Dendritic cell treated with granulocyte-macrophage colony-stimulating factor and Interleukin-4, amounts not matched to agents 40 ng/mL and 50 ng/mL, for 4 days (primary cell): ENCODE measurements at regions not wholly inside any gene's neighbourhood (a gene's known extent, or its start where the extent isn't known, plus 50 kb on each side); places are given as distances from the start of the nearest gene placed in this dataset.
"Not testable (repeated sequence)": the region's sequence is repeated elsewhere in the genome, so short reads cannot be mapped to it uniquely, and the experiment has no call there.

Experiments
- H3K27ac Mint-ChIP-seq: one replicate; pipeline ENCODE4 v1.8.0; 2022; ENCODE audit warnings: mild to moderate bottlenecking, mixed read lengths
- H3K27me3 Mint-ChIP-seq: one replicate; pipeline ENCODE4 v1.8.0; 2022; ENCODE audit warnings: mild to moderate bottlenecking, mixed read lengths
- H3K36me3 Mint-ChIP-seq: one replicate; pipeline ENCODE4 v1.8.0; 2022; ENCODE audit warnings: low read depth, mixed read lengths
- H3K4me1 Mint-ChIP-seq: one replicate; pipeline ENCODE4 v1.8.0; 2022; ENCODE audit warnings: low read depth, mixed read lengths
- H3K4me3 Mint-ChIP-seq: one replicate; pipeline ENCODE4 v1.8.0; 2022; ENCODE audit warnings: mild to moderate bottlenecking, moderate library complexity, mixed read lengths
- H3K9me3 Mint-ChIP-seq: one replicate; pipeline ENCODE4 v1.8.0; 2022; ENCODE audit warnings: mixed read lengths
- intact Hi-C: fragments of 100-400 bp; cut with micrococcal nuclease; formaldehyde crosslinking; loops from one replicate; pipeline ENCODE4 v1.15.0; 2022

DNA sequence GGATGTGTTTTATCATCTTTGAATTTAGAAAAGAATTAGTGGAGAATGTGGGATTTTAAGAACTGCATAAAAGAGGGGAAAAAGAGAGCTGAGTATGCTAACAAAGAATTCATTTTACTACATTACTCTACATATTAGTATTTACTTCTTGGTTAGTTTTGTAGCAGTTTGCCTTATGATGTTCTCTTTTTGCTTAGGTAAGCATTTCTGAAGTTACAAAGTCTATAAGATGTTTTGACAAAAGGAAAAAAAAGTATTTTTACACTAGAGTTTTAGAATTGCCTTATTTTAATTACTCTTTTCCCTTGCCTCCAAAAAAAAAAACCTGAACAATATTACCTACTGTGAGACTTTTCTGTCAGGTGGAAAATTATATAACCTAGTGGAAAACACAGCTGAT, 739.5 kb upstream of the SLC39A10 start:
- Mint-ChIP-seq H3K9me3 (peaks cover 5% of the 10 kb centered on the region), H3K27me3 (no peaks in the 10 kb centered on the region), H3K4me3 (no peak overlapping the region), H3K36me3 (no peaks in the 10 kb centered on the region), H3K27ac (no peak overlapping the region), H3K4me1 (no peaks in the 10 kb centered on the region)
- intact Hi-C loops, result no loop called here

DNA sequence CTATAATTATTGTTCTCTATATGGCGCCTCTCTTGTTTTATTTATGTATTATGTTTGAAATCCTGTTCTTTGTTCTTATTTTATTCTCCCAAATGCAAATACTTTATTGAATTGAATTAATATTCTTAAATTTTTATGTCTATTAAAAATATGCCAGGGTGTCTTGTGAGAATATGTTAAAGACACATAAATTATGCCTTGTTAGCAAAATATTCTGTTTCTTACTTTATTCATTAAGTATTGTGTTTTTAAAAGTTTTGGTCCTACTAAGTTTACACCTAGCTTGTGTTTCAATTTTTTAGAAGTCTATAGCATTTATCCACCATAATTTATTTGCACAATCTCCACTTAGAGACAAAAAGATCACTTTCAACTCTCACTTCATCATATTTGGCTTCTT, 741.5 kb upstream of the SLC39A10 start:
- H3K4me3 Mint-ChIP-seq, result no peak overlapping the region
- no peaks in the 10 kb centered on the region for H3K27me3 Mint-ChIP-seq
- intact Hi-C loops, result no loop called here
- H3K9me3 Mint-ChIP-seq, result peaks cover 5% of the 10 kb centered on the region
- H3K27ac Mint-ChIP-seq, result no peak overlapping the region
- no peaks in the 10 kb centered on the region for H3K4me1 Mint-ChIP-seq
- H3K36me3 Mint-ChIP-seq, result no peaks in the 10 kb centered on the region

DNA sequence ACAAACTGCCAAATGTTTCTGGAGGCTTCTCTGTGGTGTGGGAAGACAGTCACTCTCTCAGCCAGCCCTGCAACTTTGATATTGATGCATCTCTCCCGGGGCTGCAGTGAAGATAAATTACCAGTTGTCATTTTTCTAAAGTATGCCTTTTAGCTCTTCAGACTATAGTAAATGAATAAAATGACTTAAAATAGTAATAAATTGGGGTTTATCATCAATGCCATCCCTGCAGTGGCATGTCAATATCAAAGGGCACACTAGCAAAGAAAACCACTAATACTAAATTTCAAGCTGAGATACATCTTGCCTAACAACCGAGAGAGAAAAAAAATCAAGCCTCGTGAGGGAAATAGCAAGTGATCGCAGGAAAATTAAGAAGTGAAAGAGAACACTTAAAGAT, 749.5 kb upstream of the SLC39A10 start:
- no peaks in the 10 kb centered on the region for H3K36me3 Mint-ChIP-seq
- H3K27me3 Mint-ChIP-seq, result no peaks in the 10 kb centered on the region
- no peaks in the 10 kb centered on the region for H3K4me1 Mint-ChIP-seq
- intact Hi-C loops, result no loop called here
- peaks cover 18% of the 10 kb centered on the region for H3K9me3 Mint-ChIP-seq
- no peak overlapping the region for H3K27ac Mint-ChIP-seq
- H3K4me3 Mint-ChIP-seq, result no peak overlapping the region

DNA sequence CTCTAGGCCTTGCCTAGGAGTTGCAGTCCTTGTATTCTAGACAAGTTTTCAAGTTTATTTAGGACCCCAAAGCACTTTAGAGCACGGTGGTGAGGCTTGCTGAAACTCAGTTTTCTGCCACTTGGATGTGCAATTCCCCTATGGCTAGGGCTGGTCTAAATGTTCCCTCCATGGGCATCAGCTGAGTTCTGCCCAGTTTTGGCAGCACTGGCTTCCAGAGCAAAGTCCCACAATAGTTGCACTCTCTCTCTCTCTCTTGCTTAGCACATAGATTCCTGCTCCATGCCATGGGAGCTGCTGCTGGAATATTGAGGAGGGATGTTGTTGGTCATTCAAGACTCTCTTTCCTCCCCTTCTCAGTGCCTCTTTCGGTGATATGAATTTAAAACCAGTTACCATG, 760.2 kb upstream of the SLC39A10 start:
- H3K27ac Mint-ChIP-seq, result no peak overlapping the region
- H3K27me3 Mint-ChIP-seq, result no peaks in the 10 kb centered on the region
- intact Hi-C loops, result no loop called here
- peaks cover 27% of the 10 kb centered on the region for H3K9me3 Mint-ChIP-seq
- no peaks in the 10 kb centered on the region for H3K36me3 Mint-ChIP-seq
- H3K4me1 Mint-ChIP-seq, result no peaks in the 10 kb centered on the region
- H3K4me3 Mint-ChIP-seq, result no peak overlapping the region

DNA sequence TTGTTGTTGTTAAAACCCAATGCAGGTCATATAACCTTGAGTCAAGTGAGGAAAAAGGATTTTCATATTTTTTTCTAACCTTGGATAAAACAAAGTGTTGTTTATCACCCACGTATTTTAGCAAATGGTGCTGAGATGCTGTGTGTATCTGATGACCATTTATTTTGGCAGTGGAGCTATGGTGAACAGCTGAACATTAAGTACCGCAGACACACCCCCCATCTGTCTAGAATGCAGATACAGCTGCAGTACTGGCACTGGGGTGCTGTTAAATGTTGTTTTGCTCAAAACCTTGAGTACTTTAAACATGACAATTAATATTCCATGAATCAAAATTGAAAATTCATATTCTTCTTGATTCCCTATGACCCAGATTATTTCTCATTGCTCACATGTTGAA, 773.3 kb upstream of the SLC39A10 start:
- no peaks in the 10 kb centered on the region for H3K36me3 Mint-ChIP-seq
- no peaks in the 10 kb centered on the region for H3K9me3 Mint-ChIP-seq
- intact Hi-C loops, result no loop called here
- no peak overlapping the region for H3K4me3 Mint-ChIP-seq
- H3K27me3 Mint-ChIP-seq, result no peaks in the 10 kb centered on the region
- H3K27ac Mint-ChIP-seq, result no peak overlapping the region
- H3K4me1 Mint-ChIP-seq, result no peaks in the 10 kb centered on the region

DNA sequence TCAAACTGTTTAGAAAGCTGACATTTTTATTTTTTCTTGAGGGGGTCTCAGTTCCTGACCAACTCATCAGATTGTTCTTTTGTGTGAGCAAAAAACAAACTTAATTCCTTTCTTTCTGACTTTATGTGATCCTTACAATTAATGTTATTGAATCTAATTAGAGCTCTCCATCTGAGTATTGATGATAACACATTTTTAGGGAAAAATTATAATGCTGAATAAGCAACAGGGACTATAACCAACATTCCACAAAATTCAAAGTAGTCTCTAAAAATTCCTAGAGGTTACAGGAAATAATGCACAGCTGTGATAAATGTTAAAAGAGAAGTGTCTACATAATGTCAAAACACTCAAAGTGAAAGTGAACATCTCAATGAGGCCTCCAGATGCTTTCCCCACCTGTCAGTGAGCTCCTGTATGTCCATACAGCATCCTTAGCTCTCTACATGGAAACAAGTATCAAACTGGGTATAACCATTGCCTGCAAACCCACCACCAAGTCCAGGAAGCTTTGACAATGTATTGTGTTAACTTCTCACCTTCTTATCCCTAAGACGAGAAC, 786.0 kb upstream of the SLC39A10 start:
- no peaks in the 10 kb centered on the region for H3K36me3 Mint-ChIP-seq
- intact Hi-C loops, result no loop called here
- H3K4me3 Mint-ChIP-seq, result no peak overlapping the region
- H3K27me3 Mint-ChIP-seq, result no peaks in the 10 kb centered on the region
- H3K4me1 Mint-ChIP-seq, result no peaks in the 10 kb centered on the region
- no peak overlapping the region for H3K27ac Mint-ChIP-seq
- no peaks in the 10 kb centered on the region for H3K9me3 Mint-ChIP-seq

DNA sequence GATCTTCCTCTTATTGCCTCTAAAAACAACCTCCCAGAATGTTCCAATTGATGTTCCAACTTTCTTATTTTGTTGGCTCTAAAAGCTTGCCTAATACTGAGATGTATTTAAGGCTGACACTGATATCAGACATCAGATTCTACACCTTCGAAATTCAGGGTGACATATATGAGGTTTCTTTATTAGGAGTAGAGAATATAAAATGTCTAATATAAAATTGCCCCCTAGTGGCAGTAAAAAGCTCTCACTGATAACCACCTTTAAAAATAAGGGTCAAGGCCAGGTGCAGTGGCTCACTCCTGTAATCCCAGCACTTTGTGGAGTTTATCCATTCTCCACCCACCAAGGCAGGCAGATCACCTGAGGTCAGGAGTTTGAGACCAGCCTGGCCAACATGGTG, 789.7 kb upstream of the SLC39A10 start:
- Mint-ChIP-seq H3K4me1 (no peaks in the 10 kb centered on the region), H3K4me3 (no peak overlapping the region), H3K27me3 (no peaks in the 10 kb centered on the region), H3K36me3 (no peaks in the 10 kb centered on the region), H3K9me3 (no peaks in the 10 kb centered on the region), H3K27ac (no peak overlapping the region)
- intact Hi-C loops, result no loop called here

DNA sequence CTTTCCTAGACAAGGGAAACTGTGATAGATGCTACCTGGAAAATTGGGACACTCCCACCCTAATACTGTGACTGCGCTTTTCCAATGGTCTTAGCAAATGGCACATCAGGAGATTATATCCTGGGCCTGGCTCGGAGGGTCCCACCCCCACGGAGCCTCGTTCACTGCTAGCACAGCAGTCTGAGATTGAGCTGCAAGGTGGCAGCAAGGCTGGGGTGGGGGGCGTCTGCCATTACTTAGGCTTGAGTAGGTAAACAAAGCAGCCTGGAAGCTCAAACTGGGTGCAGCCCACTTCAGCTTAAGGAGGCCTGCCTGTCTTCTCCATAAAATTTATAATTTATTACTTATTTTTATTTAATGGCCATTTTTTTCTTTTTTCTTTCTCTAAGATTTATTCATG, 802.1 kb upstream of the SLC39A10 start:
- Mint-ChIP-seq H3K9me3 (peaks cover 18% of the 10 kb centered on the region), H3K4me1 (no peaks in the 10 kb centered on the region), H3K27ac (no peak overlapping the region), H3K27me3 (no peaks in the 10 kb centered on the region), H3K36me3 (no peaks in the 10 kb centered on the region), H3K4me3 (no peak overlapping the region)
- intact Hi-C loops, result no loop called here

DNA sequence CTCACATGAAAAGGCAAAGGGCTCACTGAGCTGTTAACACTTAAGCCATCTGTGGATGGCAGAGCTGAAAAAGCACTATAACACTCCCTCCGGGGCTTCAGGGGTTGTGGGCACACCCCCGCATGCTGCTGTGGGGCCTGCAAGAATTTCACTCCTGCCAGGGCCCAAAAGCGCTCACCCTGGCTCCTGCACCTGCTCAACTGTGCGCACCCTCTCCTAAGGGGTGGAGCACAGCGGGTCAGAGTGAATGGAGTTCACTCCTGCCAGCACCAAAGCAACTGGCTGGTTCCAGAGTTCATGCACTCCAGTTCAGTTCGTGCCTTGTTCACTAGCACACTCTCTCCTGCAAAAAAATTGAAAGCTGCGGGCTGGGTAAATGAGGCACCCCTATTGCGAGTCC, 814.2 kb upstream of the SLC39A10 start:
- Mint-ChIP-seq H3K27me3 (no peaks in the 10 kb centered on the region), H3K36me3 (no peaks in the 10 kb centered on the region), H3K9me3 (peaks cover 28% of the 10 kb centered on the region), H3K4me3 (no peak overlapping the region), H3K4me1 (no peaks in the 10 kb centered on the region), H3K27ac (no peak overlapping the region)
- intact Hi-C loops, result no loop called here

DNA sequence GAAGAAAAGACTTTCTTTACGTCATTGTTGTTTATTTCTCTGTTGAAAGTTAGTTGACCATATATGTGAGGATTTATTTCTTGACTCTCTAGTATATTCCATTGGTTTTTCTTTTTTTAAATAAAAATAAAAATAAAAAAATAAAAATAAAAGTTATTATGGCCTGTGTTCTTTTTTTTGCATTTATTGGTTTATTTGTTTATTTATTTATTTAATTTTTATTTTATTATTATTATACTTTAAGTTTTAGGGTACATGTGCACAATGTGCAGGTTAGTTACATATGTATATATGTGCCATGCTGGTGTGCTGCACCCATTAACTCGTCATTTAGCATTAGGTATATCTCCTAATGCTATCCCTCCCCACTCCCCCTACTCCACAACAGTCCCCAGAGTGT, 822.7 kb upstream of the SLC39A10 start:
- H3K9me3 Mint-ChIP-seq, H3K4me1 Mint-ChIP-seq, H3K36me3 Mint-ChIP-seq, H3K27me3 Mint-ChIP-seq, H3K27ac Mint-ChIP-seq, intact Hi-C loops, H3K4me3 Mint-ChIP-seq: not testable (repeated sequence)

DNA sequence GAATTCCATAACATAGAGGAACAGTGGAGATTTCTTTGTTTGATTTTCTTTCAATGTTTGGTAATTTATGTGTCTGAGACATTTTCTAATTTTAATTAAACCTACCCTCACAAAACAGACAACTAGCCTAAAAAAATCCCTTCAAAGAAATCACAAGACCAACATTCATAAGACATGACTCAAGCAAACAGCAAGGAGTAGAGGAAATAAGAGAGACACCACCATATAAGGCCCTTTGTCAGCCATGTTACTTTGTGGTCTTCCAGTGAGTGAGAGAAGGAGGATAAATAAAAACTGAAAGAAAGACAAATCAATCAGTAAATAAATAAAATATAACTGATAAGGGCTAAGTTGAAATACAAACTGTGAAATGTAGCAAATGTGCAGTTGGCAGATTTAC, 830.8 kb upstream of the SLC39A10 start:
- Mint-ChIP-seq H3K27me3 (no peaks in the 10 kb centered on the region), H3K4me3 (no peak overlapping the region), H3K4me1 (no peaks in the 10 kb centered on the region), H3K36me3 (no peaks in the 10 kb centered on the region), H3K27ac (no peak overlapping the region), H3K9me3 (no peaks in the 10 kb centered on the region)
- intact Hi-C loops, result no loop called here

DNA sequence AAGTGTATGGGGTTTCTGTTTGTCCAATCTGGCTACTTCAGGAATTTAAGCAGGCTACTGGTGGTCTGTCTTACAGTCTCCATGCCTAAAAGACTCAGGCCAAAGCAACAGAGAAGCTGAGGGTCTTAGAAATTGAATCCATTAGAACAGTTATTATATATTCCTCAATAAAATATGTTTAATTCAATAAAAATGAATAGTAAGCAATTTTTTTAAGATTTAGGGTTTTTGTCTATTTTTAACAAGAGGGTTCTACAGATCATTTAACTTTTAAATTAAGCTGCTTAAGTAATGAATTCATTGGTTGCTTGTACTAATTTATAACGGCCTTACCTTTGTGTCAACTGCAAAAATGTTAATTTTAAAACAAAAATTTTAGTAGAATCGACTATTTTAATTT, 832.6 kb upstream of the SLC39A10 start:
- Mint-ChIP-seq H3K4me1 (no peaks in the 10 kb centered on the region), H3K27me3 (no peaks in the 10 kb centered on the region), H3K4me3 (no peak overlapping the region), H3K9me3 (no peaks in the 10 kb centered on the region), H3K36me3 (no peaks in the 10 kb centered on the region), H3K27ac (no peak overlapping the region)
- intact Hi-C loops, result no loop called here

DNA sequence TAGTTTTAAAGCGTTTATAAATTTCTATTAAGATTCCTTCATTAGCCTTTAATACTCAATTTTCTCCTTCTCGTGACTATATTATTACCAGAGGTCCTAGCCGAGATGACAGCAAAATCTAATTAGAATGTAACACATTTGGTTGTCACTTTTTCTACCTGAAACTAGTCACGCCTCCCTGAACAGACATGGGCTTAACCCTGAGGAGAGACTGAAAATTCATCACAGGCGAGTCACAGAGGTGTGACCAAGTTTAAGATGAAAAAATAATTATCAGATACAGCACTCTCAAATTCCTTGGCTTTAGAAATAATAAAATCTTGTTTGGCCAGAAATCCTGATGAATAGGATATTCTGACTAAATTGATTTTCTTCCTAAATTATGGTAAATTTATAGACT, 834.4 kb upstream of the SLC39A10 start:
- H3K27ac Mint-ChIP-seq, result no peak overlapping the region
- no peaks in the 10 kb centered on the region for H3K9me3 Mint-ChIP-seq
- H3K27me3 Mint-ChIP-seq, result no peaks in the 10 kb centered on the region
- H3K4me1 Mint-ChIP-seq, result no peaks in the 10 kb centered on the region
- no peaks in the 10 kb centered on the region for H3K36me3 Mint-ChIP-seq
- intact Hi-C loops, result no loop called here
- H3K4me3 Mint-ChIP-seq, result no peak overlapping the region

DNA sequence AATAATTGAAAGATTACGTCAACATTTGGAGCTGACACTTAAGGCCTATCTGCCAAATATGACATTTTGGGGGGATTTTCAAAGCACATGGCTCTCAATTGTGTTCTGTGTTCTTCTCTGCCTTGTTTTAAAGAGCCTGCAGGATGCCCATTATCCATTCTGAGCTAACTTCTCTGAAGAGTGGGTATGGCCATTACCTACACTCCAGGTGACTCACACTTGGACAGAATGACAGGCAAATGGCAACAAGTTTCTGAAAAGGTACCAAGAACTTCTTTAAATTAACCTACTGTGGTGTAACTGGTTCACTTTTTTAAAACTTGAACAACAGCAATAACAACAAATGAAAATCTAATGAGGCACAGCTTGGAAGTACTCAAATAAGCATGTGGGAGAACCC, 834.9 kb upstream of the SLC39A10 start:
- Mint-ChIP-seq H3K27me3 (no peaks in the 10 kb centered on the region), H3K36me3 (no peaks in the 10 kb centered on the region), H3K27ac (no peak overlapping the region), H3K4me1 (no peaks in the 10 kb centered on the region), H3K4me3 (no peak overlapping the region), H3K9me3 (no peaks in the 10 kb centered on the region)
- intact Hi-C loops, result no loop called here

DNA sequence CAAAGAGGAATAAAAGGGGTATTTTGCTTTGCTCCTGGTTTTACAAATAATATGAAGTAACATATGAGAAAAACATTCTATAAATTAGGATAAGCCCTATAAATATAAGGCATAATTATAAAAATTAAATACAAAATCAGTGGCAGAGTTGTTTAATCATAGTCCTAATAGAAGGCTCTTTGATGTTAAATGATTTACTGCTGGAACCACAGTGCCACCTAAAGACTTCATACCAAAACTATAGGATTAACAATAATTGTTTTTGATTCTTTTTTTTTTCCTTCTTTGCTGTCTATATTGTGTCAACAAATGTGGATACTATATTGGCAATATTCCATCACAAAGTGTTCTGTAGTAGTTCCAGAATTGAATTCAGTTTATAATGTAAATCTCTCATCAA, 837.7 kb upstream of the SLC39A10 start:
- intact Hi-C loops, result no loop called here
- H3K27ac Mint-ChIP-seq, result no peak overlapping the region
- no peaks in the 10 kb centered on the region for H3K9me3 Mint-ChIP-seq

More for the DNA sequence above, 837.7 kb upstream of the SLC39A10 start:
- Mint-ChIP-seq H3K4me1 (no peaks in the 10 kb centered on the region), H3K4me3 (no peak overlapping the region), H3K27me3 (no peaks in the 10 kb centered on the region), H3K36me3 (no peaks in the 10 kb centered on the region)
